Stimulated activated CD4-positive, alpha-beta T cell treated with anti-CD3 and anti-CD28 coated beads, Interleukin-12 subunit alpha, Interleukin-12 subunit beta, amount 100 ng/mL, for 48 hours (primary cell): ENCODE measurements at regions not wholly inside any gene's neighbourhood (a gene's known extent, or its start where the extent isn't known, plus 50 kb on each side); places are given as distances from the start of the nearest gene placed in this dataset.
"Not testable (repeated sequence)": the region's sequence is repeated elsewhere in the genome, so short reads cannot be mapped to it uniquely, and the experiment has no call there.

Source experiments
- DNase-seq, 3 donors: peaks; one replicate each; pipeline ENCODE4 v3.0.0-alpha.2; 2020; ENCODE audit warnings: low read depth in 2 of 3, low spot score in 1 of 3

DNA sequence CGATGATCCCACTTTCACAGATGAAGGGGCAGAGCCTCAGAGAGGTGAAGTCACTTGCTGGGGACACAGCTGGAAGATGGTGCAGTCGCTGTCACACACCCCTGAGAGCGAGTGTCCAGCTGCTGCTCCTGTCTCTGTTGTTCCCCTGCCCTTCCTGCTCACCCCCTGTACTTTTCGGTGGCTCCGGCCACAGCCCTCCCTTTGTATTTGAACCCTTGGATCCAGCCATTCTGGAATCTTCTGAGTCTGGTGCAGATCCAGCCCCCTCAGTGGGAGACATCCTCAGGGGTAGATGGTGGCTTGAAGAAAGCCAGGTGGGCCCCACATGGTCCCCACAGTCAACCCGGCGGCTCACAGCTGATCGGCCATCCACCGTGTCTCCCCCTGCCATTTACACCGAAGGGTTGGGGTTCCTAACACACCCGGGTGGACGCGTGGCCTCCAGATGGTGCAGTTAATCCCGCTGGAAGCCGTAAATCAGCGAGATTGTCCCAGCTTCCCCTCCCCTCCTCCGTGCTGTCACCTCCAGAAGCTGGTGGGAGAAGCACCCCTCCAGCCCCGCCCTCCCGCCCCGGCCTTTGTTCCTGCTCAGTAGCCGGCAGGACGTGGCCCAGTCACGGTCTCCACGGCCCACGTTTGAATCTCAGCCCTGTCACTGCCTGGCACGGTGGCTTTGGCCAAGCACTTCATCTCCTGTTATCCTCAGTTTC lies 204.8 kb downstream of the C9orf50 start:
- DNase-seq, result no peak

DNA sequence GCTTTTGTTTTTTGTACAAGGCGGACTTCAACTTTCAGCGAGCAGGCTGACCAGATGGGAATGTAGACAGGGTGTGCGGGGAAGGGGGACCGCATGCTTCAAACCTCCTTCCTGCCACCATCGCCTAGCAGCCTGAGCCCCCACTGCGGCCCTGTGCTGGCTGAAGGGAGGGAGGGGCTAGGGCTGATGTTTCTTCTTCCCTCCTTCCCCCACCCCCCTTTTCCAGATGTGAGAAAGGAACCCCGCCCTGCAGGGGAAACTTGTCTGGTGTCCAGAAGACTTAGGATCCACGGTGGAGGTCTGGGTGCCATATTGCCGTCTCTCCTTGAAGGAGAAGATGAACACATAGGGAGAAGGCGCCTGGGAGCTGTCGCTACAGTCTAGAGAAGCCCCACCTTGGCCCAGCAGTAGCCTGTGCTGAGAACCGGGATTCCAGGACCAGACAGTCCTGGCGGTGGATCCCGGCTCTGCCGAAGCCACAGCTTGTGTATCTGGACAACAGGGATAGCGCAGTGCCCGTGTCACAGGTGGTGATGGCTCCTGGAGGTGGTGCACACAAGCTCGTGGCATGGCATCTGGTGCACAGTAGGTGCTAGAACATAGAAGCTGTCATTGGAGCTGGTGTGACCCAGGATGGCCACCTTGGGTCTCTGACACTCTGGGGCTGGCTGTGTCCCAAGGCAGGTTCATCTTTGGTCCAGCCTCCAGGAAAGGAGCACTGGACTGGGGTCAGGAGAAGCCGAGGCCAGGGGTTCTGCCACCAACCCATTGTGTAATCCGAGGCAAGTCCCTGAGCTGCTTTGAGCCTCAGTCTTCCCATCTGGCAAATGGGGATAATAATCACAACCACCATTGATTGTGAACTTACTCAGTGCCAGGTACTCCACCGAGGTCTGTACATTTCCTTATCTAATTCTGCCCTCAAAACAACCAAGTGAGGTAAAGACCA lies 205.6 kb downstream of the C9orf50 start:
- no peak for DNase-seq

DNA sequence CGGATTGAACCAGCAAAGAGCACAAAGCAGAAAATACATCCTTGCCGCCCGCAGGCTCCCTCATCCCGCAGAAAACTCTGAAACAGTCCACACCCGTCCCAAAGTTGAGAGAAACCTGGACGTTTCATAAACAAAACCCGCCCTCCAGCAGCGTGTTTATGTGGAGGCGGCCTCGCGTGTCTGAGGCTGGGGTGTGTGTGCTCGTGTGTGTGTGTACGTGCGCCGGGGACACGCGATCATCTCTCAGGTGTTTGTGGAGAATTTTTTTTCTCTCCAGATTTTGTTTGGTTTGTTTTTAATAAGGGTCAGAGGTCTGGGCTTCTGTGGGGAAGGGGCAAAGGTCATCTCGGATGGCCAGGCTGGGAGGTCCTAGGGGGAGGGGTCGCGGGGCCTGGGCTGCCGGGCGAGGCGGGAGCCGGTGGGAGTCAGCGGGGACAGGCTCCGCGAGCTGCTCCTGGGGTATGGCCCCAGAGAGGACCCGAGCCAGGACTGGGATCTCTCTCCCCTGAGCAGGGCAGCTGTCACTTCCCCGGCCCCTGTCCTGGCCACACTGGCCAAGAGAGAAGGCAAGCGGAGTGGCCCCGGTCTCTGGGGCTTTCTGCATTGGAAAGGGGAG lies 206.4 kb downstream of the C9orf50 start:
- no peak for DNase-seq

DNA sequence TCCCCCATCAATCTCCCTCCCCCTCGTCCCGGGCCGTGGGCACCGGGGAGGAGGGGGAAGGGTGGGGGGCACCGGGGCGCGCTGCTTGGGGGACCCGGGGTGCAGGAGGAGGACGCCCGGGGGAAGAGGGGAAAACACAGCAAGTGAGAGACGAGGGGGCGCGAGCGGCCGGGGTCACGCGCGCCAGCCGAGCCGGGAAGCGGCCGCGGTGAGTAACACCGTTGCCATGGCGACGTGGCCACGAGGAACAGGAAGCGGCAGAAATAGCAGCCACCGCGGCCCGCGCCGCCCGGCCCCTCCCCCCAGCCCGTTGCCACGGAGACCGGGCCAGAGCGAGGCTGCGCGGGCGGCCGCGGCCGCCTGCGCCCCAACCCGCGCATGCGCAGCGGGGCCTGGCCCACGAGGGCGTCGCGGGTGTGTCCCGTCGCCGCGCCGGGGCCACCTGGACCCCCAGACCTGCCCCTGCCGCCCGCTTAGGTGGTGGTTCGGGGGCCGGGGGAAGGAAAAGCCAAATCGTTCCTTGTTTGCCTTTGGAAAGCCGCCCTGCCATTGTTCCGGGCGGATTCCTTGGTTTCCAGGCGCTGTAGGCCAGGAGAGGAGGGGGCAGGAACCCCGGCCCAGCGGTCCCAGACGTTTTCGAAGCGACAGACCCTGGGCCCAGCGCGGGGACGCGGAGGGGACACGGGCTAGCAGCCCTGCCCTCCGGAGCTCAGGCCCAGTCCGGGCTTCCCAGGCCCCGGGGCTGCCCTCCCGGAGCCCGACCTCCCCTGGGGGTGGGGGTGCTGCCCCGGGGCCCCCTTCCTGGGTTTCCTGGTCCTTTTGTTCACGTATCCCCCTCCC lies 207.1 kb downstream of the C9orf50 start:
- peak; percentile 97 to 99 (median 98) for DNase-seq

DNA sequence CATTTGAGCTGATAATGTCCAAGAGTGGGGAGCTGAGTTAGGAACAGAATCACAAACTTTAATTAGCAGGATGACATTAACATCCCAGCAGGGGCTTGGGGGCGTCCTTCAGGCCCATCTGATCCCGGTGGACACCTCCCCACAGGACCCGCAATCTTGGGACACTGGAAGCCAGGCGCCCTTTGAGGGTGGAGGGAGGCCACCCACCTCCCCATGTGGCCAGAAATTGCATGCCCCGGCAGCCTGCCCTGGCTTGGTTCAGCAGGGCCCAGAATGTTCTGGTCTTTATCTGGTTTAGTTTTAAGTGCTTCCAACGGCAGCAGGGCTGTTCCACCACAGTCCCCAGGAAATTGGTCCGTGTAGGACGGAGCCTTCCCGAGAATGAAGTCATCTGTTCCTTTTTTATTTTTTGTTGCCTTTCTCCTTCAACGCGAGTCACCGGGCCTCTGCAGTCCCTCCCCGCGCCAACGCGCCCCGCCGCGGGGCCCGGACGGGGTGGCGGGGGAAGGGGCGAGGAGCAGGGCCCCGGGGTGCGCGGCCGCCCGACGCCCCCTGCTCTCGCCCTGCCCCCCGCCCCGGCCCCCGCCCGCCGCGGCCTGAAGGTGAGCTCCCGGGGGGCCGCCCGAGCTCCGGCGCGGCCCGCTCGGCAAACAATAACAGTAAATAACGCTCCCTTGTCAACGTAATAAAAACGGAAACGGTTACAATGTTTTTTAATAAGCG lies 207.9 kb downstream of the C9orf50 start:
- peak; percentile 16 to 30 (median 23) for DNase-seq

DNA sequence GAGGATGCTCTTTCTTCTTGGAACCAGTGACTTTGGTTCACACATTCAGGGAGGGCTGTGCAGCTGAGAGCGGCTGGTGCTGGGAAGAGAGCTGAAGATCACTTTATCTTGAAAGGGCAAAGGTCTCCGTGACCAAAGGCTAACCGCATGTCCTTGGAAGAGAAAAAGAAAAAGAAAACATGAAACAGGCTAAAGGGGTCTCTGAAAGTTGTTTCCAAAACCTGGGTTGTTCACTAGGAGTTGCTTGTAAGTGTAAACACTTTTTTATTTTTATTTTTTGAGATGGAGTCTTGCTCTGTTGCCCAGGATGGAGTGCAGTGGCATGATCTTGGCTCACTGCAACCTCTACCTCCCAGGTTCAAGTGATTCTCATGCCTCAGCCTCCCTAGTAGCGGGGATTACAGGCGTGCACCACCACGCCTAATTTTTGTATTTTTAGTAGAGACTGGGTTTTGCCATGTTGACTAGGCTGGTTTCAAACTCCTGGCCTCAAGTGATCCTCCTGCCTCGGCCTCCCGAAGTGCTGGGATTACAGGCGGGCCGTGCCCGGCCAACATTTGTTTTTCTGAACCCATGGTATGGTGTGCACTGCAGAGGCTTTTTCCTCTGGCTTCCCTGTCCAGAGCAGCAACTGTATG lies 208.6 kb downstream of the C9orf50 start:
- DNase-seq, result not testable (repeated sequence)

DNA sequence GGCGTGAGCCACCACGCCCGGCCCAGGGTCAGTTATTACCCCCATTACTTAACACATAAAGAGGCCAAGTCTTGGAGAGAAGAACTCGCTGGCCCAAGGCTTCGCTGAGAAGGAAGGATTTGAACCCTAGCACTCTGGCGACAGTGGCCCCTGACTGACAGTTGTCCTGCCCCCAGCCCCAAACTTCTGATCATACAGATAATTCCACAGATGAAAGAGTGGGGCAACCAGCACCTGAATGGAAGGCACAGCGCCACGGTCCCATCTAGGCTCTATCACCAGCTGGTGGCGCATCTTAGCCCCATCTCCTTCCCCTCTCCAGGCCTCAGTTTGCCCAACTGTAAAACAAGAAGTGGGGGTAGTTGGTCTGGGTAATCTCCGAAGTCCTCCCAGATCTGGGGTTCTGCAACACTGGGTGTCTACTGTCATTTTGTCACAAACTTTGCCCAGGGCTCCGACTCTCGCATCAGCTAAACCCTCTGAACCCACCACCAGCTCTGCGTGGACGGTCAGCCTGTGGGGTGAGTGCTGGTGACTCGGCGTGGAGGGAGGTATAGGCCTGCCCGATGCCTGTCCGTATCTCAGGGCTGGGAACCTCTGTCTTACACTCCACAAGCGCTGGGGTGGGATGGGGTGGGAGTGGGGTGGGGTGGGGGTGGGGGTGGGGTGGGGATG lies 209.3 kb downstream of the C9orf50 start:
- DNase-seq, result no peak

DNA sequence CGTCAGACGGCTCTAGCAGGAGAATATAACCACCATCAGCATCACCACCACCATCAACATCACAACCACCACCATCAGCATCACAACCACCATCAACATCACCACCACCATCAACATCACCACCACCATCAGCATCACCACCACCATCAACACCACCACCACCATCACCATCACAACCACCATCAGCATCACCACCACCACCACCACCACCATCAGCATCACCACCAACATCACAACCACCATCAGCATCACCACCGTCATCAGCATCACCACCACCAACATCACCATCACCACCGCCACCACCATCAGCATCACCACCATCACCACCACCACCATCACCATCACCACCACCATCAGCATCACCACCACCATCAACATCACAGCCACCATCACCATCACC lies 210.7 kb downstream of the C9orf50 start:
- DNase-seq, result no peak

DNA sequence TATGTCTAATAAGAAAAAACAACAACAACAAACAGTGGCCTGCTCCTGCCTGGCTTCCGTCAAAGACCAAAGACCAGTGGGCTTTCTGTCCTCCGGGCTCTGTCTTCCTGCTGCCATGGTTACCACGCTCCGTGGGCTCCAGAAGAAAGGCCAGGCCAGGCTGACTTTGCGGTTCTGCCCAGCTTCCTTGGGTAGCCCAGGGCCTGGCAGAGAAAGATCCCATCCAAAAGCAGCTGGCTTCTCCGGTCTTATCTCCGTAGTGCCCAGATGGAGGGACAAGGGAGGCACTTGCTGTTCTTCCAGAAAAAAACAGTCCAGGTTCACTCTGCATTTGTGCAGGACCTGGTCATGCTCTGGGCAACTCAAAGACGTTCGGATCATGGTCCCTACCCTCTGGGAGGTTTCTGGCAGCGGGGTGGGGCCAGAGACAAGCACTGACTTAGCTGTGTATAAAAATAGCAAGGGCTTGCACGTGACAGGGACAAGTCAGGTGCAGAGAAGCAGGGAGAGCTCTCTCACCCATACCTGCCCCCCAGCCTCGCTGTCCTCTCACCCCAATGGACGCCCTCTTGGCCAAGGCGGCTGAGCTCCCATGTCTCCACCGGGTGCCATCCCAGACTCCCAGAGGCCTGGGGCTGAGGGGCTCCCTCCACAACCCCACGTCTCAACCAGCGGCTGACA lies 212.2 kb downstream of the C9orf50 start:
- no peak for DNase-seq

DNA sequence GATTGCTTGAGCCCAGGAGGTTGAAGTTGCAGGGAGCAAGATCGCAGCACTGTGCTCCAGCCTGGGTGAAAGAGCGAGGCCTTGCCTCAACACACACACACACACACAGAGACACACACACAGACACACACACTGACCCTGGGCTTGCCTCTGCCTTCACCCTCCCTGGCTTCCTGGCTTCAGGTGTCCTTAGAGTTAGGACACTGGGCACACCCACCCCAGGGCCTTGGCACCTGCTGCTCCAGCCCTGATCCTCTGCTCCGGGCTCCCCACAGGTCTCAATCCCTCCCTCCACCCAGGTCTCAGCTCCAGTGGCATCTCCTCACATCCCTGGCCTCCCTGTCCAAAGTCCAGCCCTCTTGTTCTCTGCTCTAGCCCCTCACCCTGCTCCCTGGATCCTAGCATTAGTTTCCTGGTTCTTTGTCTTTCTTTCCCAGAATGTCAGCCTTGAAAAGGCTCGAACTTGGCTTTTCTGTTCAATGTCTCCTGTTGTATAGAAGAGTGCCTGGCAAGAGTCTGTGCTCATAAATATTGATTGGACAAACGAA lies 212.9 kb downstream of the C9orf50 start:
- no peak for DNase-seq

DNA sequence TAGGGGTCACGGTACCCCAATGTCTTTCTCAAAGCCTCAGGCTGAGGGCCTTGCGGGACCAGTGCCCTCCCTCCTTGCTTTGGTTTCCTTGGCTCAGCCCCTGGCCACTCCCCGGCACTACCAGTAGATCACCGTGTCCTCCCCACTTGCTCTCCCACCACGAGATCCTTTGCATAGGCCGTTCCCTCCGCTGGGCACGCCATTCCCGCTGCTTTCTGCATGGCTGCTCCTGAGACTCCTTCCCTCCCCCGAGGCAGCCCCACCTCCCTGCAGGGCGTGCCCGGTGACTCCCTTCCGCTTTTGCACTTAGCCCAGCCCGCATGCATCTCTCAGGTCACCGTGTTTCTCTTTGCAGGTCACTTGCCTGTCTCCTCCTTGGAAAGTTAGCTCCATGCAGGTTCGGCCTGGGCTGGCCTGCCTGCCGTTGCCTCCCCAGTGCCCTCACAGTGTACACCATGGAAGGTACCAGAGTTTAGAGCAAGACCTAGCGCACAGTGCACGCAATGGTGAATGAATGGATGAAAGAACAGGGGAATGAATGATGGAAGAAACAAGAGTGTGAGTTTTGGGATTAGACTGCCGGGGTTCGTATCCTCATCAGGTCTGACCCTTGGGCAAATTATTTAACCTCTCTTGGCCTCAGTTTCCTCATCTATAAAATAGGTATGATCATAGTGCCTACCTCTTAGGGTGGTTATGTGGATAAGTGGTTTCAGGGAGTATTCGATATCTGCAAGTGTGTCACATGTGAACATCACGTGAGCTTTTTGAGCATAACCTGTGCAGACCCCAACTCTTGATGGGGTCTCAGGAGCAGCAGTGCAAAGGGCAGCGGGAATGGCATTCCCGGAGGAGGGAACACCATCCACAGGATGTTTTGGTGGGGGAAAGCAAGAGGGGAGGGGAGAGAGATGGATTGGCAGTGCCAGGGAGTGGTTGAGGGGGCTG lies 214.3 kb downstream of the C9orf50 start:
- no peak for DNase-seq

DNA sequence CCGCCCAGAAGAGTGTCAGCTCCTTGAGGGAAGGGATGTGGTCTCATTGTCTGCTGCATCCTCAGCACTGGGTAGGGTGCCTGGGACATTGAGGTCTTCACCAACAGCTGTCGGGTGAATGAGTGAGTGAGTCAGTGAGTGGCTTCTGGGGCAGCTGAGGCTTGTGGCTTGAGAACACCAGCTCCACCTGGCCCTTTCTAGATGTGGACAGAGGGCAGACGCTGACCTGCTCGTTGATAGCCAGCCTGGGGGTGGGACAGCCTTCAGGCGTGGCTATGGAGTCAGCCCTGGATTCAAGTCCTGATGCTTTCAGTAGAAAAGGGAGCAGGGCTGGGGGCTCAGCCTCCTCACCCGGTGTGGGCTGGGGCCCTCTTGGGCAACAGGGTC lies 215.1 kb downstream of the C9orf50 start:
- no peak for DNase-seq

DNA sequence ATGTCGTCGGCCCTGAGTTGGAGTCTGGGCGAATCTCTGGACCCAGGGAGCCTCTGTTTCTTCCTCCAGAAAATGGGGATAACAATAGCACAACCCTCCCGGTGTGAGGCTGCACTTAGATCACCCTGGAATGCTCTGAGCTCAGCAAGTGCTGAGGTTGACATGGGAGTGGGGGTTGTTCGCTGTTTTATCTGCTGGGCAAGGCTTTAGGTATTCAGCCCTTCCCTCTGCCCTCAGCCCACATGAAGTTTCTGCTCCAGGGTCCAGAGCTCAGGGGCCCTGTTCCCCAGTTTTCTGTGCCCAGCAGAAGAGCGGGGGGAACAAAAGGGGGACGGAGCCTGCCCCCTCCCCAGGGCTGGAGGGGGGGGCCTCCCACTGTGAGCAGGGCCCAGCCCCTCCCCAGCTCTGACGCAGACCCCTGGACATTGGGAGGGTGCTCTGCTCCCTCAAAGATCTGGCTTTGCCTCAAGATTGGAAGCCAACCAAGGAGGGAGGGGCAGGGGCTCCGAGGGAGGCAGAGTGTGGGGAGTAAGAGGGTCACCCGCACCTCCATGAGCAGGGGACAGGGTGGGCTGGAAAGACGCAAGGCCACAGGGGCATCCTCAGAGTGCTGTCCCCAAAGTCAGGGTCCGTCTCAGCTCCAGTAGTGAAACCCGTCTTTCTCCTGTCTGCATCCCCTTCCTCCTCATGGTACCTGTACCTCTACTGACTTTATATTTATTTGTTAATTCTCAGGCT lies 215.6 kb downstream of the C9orf50 start:
- DNase-seq, result no peak

DNA sequence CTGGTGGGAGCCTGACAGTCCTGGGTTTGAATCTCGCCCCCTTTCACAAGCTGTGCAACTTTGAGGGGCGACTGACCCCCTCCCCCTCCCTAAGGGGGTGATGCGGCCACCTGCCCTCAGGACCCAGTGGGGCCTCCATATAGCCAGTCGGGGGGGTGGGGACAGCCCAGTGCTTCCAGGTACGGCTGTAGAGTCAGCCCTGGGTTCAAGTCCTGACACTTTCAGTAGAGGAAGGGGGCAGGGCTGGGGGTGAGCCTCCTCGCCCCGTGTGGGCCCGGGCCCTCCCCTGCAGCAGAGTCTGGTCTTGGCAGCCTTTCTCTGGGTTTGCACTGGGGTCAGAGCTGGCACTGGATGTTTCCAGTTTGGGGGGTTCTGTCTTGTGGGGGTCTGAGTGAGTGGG lies 216.3 kb downstream of the C9orf50 start:
- no peak for DNase-seq

DNA sequence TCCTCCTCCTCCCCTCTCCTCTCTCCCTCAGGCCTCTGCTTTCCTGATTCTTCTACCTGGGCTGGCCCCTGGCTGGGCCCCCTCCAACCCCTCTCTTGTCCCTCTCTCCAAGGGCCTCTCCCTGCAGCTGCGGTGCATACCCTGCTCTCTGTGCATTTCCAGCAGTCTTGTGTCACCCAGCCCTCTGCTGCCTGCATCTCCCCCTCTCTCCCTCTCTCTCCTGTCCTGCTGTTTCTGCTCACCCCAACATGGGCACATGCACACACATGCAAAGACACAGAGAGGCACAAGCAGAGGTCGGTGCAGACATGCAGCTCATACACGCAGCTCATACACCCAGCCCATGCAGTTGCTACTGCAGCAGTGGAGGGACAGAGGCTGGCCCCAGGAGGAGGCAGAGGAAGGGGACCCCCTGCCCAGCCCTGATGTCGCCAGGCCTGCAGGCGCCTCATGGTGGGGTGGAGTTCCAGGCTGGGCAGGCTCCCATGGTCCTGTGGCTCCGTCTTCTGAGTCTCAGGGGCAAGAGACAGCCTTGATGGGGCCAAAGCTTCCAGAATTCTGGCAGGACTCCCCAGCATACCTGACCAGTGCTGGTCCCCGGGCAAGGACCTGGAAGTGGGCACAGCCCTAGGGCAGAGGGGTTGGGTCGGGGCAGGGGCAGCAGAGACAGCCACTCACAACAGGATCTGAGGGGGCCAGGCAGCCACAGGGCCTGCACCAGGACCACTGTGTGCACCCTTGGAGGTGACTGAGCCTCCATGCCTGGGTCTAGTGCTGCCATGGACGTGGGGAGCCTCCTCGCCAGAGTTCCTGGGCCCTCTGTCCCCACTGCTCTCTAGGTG lies 216.9 kb downstream of the C9orf50 start:
- DNase-seq, result no peak
